GM18502 (cell line): ENCODE measurements at regions not wholly inside any gene's neighbourhood (a gene's known extent, or its start where the extent isn't known, plus 50 kb on each side); places are given as distances from the start of the nearest gene placed in this dataset.
A peak's percentile ranks its signal among the peaks of the same experiment; 100 is the strongest.

ENCODE experiments used
- ATAC-seq: cut with Tn5 transposase; IDR thresholded peaks from one replicate; pipeline ENCODE4 v1.9.1; 2021; ENCODE audit warnings: mild to moderate bottlenecking; ENCODE audit not compliant: unreplicated experiment, poor library complexity

DNA sequence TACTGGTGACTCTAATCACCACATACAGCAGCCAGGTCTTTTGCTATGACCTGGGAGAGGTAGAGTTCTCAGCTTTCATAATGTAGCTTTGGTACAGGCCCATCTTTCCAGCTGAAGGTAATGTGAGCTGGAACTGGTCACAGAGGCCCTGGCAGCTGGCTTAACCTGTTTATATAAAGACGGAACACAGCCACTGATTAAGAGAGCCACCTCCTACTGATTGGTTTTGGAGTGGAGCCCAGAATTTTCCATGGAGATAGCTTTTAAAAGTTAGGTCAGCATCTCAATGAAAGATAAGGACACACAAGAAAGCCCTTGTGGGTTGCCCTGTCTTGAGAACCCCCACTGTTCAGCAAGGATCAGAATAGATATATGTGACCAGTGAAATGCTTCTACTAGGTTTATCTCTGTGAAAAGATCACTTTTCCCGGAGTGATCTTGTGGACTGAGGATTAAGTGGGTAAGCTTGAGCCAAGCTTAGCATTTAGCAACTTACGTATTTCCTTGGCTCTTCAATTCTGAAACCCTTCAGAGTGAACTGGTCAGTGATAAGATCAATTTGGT, 213.7 kb upstream of the CITED2 start:
- ATAC-seq, result no peak

DNA sequence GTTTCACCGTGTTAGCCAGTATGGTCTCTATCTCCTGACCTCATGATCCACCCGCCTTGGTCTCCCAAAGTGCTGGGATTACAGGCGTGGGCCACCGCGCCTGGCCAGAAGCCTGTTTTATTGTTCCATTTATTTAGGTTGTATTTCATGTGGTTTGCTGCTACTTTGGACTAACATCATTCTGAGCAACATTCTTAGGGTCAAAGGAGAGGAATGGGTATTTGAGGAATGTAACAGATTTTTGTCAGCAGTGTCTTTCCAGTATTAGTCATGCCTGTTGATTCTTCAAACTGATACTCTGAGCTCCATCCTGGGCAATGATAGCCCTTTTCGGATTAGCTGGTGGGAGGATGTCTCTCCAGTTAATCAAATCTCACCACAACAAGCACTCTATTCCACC, 213.0 kb upstream of the CITED2 start:
- ATAC-seq, result no peak

DNA sequence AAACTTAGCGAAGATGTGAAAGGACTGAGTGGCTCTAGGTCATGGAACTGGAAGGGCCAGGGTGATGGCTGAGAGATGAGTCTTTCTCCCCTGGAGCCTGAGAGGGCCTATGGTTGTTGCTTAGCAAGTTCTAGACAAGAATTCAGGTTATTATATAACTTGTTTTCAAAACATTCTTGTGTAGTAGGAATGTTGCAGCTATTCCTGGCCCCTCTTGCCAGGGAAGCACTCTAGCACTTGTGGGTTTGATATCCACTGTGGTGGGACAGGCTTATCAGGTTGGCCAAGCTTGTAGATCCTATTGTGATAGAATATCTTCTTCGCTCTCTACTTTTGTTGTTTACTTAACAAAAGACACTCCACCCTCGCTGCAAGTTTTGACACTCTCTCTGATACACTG, 211.8 kb upstream of the CITED2 start:
- ATAC-seq, result no peak

DNA sequence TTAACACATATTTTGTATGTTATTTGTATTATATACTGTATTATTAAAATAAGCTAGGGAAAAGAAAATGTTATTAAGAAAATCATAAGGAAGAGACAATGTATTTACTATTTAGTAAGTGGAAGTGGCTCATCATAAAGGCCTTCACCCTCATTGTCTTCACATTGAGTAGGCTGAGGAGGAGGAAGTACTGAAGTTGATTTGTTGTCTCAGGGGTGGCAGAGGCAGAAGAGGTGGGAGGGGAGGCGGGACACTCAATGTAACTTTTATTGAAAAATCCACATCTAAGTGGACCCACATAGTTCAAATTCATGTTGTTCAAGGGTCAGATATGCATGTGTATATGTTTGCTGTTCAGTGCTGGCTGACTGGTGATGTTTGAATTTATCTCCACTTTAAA, 210.2 kb upstream of the CITED2 start:
- no peak for ATAC-seq

DNA sequence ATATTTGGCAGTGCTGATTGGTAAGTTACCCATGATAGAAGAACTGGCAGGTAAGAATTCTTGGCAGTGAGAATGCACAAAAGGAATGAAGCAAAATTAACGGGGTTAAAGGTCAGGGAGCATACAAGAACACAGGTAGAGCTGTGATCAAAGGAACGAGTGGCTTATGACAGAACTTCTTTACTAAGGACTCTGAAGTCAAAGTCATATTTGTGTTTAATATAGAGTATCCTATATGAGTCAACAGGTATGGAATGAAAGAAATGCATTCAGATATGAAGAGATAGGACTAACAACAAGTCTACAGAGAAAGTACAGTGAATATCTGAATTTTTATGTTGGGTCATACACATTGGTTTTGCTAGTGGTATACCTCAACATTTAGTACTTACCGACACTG, 209.0 kb upstream of the CITED2 start:
- no peak for ATAC-seq

DNA sequence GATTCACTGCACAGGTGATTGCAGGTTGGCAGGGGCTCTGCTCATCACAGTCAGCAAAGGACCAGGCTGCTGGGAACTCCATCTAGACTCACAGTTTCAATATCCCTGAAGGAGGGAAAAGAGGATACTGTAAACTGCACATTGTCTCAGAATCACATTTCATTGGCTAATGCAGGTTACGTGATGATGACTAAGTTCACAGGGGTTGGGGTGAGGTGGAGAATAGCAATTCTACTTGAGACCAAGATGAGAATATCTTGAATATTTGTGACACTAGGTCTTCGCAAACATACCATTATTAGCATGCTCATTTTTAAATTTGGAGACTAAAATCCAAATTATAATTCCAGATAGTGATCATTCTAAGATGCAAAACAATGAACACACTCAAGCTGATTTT, 208.5 kb upstream of the CITED2 start:
- ATAC-seq, result no peak

DNA sequence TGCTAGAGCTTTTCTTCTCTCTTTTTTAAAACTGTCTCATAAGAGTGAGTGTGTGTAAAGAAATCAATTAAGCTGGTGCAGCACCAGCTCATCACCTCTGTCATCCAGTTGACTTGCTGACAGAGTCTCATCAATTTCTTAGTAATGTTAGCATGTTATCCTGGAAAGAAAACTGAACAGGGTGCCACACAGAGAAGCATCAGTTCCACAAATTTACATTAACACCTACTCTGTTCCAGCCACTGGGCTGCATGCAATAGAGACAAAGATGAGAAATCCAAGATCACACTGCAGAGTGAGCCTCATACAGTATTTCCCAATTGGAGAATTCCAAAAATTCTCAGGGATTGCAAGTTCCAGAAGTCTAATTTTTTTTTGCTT, 207.0 kb upstream of the CITED2 start:
- ATAC-seq, result no peak

DNA sequence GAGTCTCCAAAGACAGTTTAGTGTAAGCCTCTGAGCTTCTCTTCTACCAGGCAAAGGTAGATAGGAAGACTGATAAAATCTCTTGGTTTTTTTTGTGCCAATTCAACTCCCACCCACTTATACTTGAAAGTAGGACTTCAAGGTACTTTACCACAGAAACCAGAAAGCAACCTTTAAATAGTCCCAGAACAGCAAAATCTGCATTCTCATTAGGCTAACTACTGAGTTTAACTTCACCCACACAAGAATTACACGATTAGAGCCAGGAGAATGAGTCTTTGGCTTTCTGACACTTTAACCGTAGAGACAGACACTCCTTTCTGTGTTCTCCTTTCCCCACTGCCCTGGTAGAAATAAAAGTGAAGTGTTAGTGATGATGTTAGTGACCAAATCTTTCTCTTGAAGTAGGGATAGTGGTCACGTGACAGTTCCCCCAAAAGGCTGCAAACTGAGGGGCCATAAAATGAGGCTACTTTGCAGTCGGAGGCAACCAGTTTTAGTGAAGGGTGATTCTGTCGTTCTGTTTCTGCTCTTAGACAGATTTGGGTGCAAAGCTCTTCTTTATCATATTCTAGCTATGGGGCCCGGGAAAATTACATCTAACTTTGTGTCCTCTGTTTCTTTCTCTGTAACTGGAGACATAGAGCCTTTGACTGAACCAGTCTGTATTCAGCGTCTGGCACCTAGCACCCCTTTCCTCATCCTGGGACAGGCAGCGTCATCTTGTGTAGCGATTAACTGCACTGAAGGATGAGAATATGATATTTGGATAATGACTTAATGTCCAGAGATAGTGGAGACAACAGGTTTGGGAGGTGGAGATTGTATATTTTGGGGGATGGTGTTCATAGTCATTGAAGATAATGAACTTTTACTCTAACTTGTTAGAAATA, 206.4 kb upstream of the CITED2 start:
- ATAC-seq, result peak; percentile 92

DNA sequence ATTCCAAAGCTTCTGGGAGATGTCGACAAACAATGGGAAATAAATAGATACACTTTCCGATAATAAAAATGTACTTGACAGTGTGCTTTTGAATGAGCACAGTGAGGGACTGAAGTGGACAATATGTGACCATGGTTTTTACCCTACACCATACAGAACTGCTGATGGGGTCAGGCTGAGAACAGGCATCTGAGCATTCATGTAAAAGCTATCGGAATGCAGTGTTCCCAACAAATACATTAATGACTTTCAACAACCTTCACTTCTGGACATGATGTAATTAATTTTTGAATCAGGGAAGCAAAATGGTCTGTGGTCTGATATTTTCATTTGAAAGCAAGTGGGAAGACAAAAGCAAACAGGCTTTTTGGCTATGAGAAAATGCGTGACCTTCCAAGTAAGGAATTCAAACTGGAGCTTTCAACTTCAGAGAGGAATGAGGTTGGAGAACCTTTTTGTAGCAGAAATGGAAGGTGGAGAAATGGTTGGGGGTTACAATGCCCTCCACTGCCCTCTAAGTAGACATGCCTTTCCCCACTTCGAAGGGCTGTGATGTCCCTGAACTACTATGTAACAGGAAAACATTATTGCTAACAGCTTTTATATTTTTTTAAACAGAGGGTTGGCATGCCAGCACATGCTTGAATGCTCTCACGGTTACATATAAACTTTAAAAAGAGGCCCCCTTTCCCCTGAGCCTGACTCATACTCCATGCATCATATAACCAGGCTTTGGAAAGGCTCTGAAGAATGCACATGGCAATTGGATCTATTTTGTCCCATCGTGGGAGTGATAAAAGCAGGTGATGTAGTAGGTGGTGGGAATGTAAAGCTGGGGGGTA, 203.5 kb upstream of the CITED2 start:
- no peak for ATAC-seq

DNA sequence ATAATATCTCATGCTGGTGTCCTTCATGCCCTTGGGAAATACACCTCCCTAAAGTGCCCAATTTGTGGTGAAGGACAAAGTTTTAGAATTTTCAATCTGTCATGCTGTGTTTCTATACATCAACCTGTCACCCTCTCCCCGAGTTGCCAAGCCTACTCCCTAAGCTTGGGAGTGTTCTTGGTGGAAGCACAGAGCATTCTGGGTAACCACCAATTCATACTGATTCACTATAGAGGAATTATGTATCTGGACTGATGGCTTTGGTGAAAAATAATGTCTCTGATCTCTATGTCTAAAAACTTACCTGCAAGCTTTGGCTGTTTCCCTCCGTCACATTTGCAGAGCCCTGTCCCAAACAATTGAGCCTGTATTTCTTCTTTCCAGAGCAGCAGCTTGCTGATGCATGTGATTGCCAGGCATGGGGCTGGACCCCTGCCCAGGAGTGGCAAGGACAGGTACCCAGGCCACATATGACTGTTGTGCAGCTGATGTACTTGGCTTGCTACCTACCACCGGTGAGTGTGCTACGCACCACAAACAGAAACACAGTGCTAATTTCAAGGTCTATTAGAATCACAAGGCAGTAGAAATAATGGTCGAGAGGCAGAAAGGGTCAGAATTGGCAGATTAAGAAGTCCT, 202.8 kb upstream of the CITED2 start:
- ATAC-seq, result no peak

DNA sequence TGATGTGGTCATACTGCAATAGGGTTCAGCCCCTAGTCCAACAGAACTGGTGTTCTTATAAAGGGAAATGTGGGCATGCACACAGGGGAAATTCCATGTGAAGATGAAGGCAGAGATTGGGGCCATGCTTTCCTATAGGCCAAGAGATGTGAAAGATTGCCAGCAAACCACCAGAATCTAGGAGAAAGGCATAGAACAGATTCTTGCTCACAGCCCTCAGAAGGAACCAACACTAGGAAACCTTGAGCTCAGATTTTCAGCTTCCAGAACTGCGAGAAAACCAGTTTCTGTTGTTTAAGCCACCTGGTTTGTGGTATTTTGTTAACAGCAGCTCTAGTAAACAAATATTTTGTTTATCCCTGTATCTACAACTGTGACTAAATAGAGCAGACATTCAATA, 197.6 kb upstream of the CITED2 start:
- no peak for ATAC-seq

DNA sequence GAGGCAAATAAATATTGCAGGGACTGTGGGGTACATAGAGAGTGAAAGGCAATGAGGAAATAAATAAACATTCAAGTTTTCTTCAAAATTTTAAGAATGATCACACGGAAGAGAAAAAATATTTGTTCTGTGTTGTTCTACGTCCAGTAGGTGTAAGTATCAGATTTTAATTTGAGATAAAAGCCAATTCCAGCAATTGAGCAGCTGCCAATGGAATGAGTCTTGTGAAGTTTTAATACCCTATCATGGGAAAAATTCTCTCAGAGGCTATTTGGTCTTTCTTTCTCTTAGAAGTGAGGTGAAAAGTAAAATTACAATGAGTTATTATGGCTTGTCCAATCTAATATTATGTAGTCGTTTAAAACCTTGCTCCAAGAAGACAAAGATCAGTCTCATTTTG, 195.7 kb upstream of the CITED2 start:
- ATAC-seq, result no peak

DNA sequence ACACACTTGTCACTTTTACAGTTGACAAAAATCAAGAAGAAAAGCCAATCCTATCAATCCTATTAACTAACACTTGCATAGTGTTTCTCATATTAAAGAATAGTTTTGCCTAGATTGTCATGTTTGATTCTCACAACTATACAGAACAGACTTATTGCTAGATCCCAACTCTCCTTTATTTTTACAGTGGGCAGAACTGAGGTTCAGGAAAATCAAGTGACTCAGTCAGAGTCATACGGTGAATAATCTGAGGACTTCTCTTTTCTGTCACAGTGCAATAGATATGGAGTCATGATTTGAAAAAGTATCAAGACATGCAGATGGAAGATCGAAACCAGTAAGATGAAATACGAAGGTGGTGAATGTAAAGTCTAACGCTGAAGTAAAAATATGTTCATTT, 195.1 kb upstream of the CITED2 start:
- ATAC-seq, result no peak

DNA sequence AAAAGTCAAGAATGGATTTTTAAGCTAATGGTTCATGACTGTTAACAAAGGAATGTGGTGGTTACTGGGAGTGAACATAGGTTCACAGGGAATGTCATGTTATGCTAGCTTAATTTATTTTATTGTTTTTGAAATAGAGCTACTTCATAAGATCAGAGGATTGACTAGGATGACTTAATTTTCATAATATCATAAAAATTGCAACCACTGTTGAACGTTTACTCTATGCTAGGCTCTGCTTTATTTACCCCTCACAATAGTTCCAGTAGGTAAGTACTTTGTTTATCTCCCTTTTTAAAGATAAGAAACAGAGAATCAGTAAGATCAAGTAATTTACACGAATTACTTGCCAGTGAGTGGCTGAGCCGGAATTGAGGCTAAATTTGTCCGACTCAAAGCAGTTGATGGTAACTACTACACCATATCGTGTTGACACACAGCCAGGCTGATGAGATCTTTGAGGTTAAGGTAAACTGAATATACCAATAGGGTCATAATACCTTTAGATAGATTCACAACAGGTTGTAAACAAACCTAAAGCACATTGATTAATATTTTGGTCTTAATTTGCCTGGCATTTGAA, 194.6 kb upstream of the CITED2 start:
- ATAC-seq, result no peak

DNA sequence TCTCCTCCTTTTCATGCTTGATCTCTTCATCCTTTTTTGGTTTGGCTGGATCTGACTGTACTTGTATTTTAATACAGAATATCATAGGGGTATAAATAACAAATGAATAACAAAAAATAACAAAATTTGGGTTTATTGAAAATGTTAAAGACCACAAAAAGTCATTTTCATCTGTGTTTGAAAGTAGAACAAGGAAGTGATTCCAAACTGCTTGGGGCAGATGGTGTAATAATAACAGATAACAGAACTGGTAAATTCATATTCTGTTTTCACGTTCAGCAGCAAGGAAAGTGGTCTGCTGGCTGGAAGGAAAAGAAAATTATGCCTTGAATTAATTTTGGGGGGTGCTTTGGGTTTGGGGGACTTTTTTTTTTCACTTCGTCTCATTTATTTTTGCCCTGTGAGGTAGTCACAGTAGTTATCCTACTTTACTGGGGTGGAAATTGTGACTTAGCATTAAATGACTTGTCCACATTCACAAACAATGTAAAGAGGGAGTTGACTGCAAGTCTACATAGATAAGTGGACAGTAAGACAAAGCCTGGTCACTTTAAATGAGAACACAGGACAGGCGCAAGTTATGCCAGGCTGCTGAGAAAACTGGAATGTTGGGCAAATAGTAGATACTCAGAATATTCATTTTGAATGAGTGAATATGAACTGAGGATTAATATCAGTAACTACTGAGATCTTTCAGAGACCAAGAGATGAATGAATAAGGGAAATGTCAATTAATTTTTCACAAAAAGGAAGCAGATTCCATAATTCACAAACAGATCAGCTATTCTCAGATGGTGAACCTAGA, 193.9 kb upstream of the CITED2 start:
- ATAC-seq, result no peak

DNA sequence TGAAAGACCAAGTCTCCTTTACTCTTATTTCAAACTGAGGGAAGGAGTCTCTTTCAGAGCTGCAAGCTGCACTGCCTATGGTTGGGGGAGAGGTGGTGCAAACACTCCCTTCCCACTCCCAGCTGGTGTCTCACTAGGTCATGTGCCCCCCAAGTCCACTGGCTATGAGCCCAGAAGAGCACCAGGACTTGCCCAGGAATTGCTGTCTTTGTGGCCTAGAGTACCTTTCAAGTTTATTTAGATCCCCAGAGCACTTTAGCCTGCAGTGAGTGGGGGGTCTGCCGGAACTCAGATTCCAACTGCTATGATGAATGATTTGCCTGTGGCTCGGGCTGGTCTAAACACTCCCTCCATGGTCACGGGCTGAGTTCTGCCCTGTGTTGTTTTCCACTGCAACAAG, 192.6 kb upstream of the CITED2 start:
- ATAC-seq, result no peak

DNA sequence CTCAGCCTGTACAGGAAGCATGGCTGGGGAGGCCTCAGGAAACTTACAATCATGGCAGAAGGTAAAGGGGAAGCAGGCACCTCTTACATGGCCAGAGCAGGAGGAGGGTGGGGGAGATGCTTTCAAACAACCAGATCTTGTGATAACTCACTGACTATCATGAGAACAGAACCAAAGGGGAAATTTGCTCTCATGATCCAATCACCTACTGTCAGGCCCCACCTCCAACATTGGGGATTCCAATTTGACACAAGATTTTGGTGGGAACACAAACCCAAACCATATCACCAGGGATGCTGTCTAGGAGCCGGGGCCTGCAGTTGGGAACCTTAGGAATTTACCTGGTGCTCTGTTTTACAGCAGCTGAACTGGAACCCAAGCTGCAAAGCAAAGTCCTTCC, 191.1 kb upstream of the CITED2 start:
- no peak for ATAC-seq

DNA sequence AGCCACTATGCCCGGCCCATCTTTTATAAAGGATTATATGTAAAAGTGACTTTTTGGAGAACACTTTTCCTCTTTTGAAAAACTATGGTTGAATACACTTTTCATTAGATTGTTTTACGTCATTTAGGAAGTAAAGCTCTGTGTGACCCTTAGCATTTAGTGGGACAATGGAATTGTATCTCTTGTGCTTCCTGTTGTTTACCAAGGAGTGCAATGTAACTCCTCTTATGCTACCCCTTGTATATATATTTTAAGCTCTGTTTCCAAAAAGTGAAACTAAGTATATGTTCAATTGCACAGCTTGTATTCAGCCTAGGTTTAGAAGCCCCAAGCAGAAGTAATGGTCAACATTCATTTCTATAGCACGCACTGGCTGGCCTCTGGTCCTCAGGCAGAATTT, 183.1 kb upstream of the CITED2 start:
- ATAC-seq, result no peak

DNA sequence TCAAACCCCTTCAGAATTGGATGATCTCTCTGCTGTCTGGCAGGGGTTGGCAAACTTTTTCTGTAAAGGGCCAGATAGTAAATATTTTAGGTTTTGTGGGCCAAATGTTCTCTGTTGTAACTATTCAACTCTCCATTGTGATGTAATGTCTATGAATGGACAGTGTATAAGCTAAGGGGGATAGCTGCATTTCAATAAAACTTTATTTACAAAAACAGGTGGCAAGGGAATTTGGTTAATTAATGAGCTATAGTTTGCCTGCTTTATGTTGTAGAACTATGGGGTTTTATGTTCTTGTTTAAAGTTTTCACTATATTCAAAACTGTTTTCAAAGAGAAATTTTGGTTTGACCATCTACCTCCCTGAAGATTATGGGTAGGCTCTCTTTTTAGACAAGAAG, 182.1 kb upstream of the CITED2 start:
- no peak for ATAC-seq

DNA sequence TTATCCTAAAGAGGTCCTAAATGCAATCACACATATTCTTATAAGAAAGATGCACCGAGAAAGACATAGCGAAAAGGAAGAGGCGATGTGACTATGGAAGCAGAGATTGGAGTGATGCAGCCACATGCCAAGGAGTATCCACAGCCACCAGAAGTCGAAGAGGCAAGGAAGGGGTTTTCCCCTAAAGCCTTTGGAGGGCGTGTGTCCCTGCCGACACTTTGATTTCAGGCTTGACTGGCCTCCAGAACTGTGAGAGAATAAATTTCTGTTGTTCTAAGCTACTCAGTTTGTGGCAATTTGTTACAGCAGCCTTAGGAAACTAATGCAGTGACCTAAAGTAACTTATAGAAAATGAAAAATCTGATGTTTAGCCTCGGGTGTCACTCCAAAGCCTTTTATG, 179.5 kb upstream of the CITED2 start:
- no peak for ATAC-seq
